ENCODE measurements at regions not wholly inside any gene's neighbourhood (a gene's known extent, or its start where the extent isn't known, plus 50 kb on each side); places are given as distances from the start of the nearest gene placed in this dataset.
"Not testable (repeated sequence)": the region's sequence is repeated elsewhere in the genome, so short reads cannot be mapped to it uniquely, and the experiment has no call there.

GRCh38 chr10:62978482-62978881, 154.6 kb upstream of the NRBF2 start:
- intact Hi-C loops (cut with micrococcal nuclease): no loop called here
- Mint-ChIP-seq H3K27ac (ENCODE audit: low read depth, unreplicated experiment) (no peak overlapping the region), H3K36me3 (ENCODE audit: insufficient read depth, unreplicated experiment) (no peaks in the 10 kb centered on the region), H3K4me1 (ENCODE audit: insufficient read depth, unreplicated experiment) (no peaks in the 10 kb centered on the region), H3K27me3 (ENCODE audit: insufficient read depth, unreplicated experiment) (no peaks in the 10 kb centered on the region), H3K9me3 (ENCODE audit: unreplicated experiment) (peaks cover 9% of the 10 kb centered on the region), H3K4me3 (ENCODE audit: unreplicated experiment) (no peak overlapping the region)
- TF ChIP-seq, protein P1, sequence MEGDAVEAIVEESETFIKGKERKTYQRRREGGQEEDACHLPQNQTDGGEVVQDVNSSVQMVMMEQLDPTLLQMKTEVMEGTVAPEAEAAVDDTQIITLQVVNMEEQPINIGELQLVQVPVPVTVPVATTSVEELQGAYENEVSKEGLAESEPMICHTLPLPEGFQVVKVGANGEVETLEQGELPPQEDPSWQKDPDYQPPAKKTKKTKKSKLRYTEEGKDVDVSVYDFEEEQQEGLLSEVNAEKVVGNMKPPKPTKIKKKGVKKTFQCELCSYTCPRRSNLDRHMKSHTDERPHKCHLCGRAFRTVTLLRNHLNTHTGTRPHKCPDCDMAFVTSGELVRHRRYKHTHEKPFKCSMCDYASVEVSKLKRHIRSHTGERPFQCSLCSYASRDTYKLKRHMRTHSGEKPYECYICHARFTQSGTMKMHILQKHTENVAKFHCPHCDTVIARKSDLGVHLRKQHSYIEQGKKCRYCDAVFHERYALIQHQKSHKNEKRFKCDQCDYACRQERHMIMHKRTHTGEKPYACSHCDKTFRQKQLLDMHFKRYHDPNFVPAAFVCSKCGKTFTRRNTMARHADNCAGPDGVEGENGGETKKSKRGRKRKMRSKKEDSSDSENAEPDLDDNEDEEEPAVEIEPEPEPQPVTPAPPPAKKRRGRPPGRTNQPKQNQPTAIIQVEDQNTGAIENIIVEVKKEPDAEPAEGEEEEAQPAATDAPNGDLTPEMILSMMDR (IDR thresholded peaks at IDR 0.05; ENCODE audit: unreplicated experiment): no peak
- no TSS peak for BruUV-seq (replicated peaks)
- ChIA-PET POLR2A (interaction anchor here (0.7 kb wide), 1 partner anchor 14 kb away, joined by 3 read pairs; no protein-coding TSS in a partner anchor), CTCF (no interaction called here)
- DNase-seq (ENCODE audit: unreplicated experiment): no peak

DNA sequence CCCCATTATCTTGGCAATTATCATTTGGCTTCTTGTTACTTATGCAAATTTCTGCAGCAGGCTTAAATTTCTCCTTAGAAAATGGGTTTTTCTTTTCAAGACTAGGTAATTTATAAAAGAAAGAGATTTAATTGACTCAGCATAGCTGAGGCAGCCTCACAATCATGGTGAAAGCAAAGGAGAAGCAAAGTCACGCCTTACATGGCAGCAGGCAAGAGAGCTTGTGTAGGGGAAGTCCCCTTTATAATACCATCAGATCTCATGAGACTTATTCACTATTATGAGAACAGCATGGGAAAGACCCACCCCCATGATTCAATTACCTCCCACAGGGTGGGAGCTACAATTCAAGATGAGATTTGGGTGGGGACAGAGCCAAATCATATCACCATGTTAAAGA, 158.3 kb upstream of the NRBF2 start:
- not testable (repeated sequence) for H3K4me3 Mint-ChIP-seq (ENCODE audit: unreplicated experiment)

GRCh38 chr10:62972103-62972502, 155.9 kb upstream of the EGR2 start:
- Mint-ChIP-seq H3K9me3 (ENCODE audit: unreplicated experiment) (peaks cover 9% of the 10 kb centered on the region), H3K36me3 (ENCODE audit: insufficient read depth, unreplicated experiment) (no peaks in the 10 kb centered on the region), H3K27ac (ENCODE audit: low read depth, unreplicated experiment) (no peak overlapping the region), H3K4me1 (ENCODE audit: insufficient read depth, unreplicated experiment) (no peaks in the 10 kb centered on the region), H3K4me3 (ENCODE audit: unreplicated experiment) (no peak overlapping the region), H3K27me3 (ENCODE audit: insufficient read depth, unreplicated experiment) (no peaks in the 10 kb centered on the region)
- no peak for DNase-seq (ENCODE audit: unreplicated experiment)
- TF ChIP-seq, protein P1 (IDR thresholded peaks at IDR 0.05; ENCODE audit: unreplicated experiment): no peak
- intact Hi-C loops (cut with micrococcal nuclease): no loop called here
- ChIA-PET POLR2A (no interaction called here), CTCF (no interaction called here)
- no TSS peak for BruUV-seq (replicated peaks)

More for the DNA sequence above, 158.3 kb upstream of the NRBF2 start:
- DNase-seq (ENCODE audit: unreplicated experiment); BruUV-seq (replicated peaks); H3K4me1 Mint-ChIP-seq (ENCODE audit: insufficient read depth, unreplicated experiment); H3K27ac Mint-ChIP-seq (ENCODE audit: low read depth, unreplicated experiment); intact Hi-C loops (cut with micrococcal nuclease); H3K27me3 Mint-ChIP-seq (ENCODE audit: insufficient read depth, unreplicated experiment); H3K36me3 Mint-ChIP-seq (ENCODE audit: insufficient read depth, unreplicated experiment); H3K9me3 Mint-ChIP-seq (ENCODE audit: unreplicated experiment): not testable (repeated sequence)
- ChIA-PET POLR2A (interaction anchor here (0.8 to 1.0 kb wide), 2 partner anchors 10 to 365 kb away, joined by 3 to 7 read pairs; no protein-coding TSS in a partner anchor), CTCF (interaction anchor here (0.9 kb wide), 2 partner anchors 10 to 75 kb away, joined by 4 to 5 read pairs; no protein-coding TSS in a partner anchor)

DNA sequence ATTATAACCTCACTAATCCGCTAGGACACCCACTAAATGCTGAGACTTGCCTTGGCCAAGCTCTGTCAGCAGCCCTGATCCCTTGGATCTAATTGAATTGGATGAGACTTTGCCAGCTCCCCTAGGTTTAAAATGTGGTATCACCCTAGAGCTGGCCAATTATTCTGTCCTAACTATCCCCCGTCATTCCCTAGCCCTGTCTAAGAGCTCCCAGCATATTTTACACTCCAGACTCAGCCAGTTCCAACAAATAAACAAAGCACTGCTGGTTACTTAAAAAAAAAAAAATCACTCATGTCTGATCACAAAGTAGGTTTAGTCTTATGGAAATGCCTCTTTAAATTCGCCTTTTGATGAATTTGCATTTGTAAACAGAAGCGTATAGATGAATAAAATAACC, 147.9 kb upstream of the EGR2 start:
- Mint-ChIP-seq H3K4me3 (ENCODE audit: unreplicated experiment) (no peak overlapping the region), H3K4me1 (ENCODE audit: insufficient read depth, unreplicated experiment) (no peaks in the 10 kb centered on the region), H3K27me3 (ENCODE audit: insufficient read depth, unreplicated experiment) (no peaks in the 10 kb centered on the region), H3K9me3 (ENCODE audit: unreplicated experiment) (no peaks in the 10 kb centered on the region), H3K27ac (ENCODE audit: low read depth, unreplicated experiment) (no peak overlapping the region), H3K36me3 (ENCODE audit: insufficient read depth, unreplicated experiment) (no peaks in the 10 kb centered on the region)
- ChIA-PET CTCF (interaction anchor here (0.6 kb wide), 1 partner anchor 186 kb away, joined by 3 read pairs; no protein-coding TSS in a partner anchor), POLR2A (no interaction called here)
- BruUV-seq (replicated peaks): no TSS peak
- TF ChIP-seq, protein P1 (IDR thresholded peaks at IDR 0.05; ENCODE audit: unreplicated experiment): no peak
- intact Hi-C loops (cut with micrococcal nuclease): no loop called here
- no peak for DNase-seq (ENCODE audit: unreplicated experiment)

Measured in MCF 10A (cell line).